ENCODE measurements at regions not wholly inside any gene's neighbourhood (a gene's known extent, or its start where the extent isn't known, plus 50 kb on each side); places are given as distances from the start of the nearest gene placed in this dataset.

DNA sequence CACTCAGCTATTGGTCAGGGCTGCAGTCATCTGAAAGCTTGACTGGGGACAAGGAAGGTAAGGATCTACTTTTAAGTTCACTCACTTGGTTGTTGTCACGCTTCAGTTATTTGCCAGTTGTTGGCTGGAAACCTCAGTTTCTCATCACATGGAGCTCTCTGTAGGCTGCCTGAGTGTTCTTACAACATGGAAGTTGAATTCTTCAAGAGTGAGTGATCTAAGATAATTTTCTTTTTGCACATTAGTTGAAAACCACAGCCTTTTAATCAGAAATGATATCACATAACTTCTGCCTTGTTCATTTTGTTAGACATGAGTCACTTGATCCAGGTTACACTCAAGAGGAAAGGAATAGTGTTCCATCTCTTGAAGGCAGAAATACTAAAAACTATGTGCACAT lies 552.7 kb downstream of the RAPGEF2 start:
- Histone ChIP-seq H3K36me3 (no peaks in the 10 kb centered on the region), H3K4me1 (no peaks in the 10 kb centered on the region), H3K4me3 (no peak overlapping the region), H3K27me3 (no peaks in the 10 kb centered on the region), H3K9me3 (no peaks in the 10 kb centered on the region), H3K27ac (no peak overlapping the region)
- WGBS, 2 donors = 42 to 47% methylated on average over 1 of the region's 1 CpG
- no peak for ATAC-seq (ENCODE audit: low FRiP score in 2 of 2)
- TF ChIP-seq, protein P1, sequence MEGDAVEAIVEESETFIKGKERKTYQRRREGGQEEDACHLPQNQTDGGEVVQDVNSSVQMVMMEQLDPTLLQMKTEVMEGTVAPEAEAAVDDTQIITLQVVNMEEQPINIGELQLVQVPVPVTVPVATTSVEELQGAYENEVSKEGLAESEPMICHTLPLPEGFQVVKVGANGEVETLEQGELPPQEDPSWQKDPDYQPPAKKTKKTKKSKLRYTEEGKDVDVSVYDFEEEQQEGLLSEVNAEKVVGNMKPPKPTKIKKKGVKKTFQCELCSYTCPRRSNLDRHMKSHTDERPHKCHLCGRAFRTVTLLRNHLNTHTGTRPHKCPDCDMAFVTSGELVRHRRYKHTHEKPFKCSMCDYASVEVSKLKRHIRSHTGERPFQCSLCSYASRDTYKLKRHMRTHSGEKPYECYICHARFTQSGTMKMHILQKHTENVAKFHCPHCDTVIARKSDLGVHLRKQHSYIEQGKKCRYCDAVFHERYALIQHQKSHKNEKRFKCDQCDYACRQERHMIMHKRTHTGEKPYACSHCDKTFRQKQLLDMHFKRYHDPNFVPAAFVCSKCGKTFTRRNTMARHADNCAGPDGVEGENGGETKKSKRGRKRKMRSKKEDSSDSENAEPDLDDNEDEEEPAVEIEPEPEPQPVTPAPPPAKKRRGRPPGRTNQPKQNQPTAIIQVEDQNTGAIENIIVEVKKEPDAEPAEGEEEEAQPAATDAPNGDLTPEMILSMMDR (IDR thresholded peaks at IDR 0.05) = no peak
- TF ChIP-seq EP300 (IDR thresholded peaks at IDR 0.05) (no peak), POLR2A (IDR thresholded peaks at IDR 0.05) (no peak), POLR2AphosphoS5 (IDR thresholded peaks at IDR 0.05) (no peak)
- no peak for DNase-seq

DNA sequence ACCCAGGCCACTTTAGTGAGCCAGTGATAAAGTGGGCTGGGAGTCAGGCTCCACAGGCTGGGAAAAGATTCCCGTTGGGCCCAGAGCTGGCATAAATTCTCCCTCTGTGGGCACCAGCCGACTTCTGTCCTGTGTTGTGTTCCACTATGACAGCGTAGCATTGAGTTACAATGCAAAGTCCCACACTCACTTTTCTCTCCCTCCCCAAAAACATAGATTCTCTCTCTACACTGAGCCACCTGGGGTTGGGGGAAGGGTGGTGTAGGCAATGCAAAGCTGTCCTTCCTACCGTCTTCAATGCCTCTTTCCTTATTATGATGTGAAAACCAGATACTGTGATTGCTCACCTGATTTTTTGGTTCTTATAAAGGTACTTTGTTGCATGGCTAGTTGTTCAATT lies 566.2 kb downstream of the RAPGEF2 start:
- Histone ChIP-seq H3K36me3 (no peaks in the 10 kb centered on the region), H3K4me1 (no peaks in the 10 kb centered on the region), H3K27ac (no peak overlapping the region), H3K9me3 (no peaks in the 10 kb centered on the region), H3K4me3 (no peak overlapping the region), H3K27me3 (no peaks in the 10 kb centered on the region)
- ATAC-seq (ENCODE audit: low FRiP score in 2 of 2) (no peak), DNase-seq (no peak)
- TF ChIP-seq, protein P1 (IDR thresholded peaks at IDR 0.05) = no peak
- TF ChIP-seq POLR2A (IDR thresholded peaks at IDR 0.05) (no peak), EP300 (IDR thresholded peaks at IDR 0.05) (no peak), POLR2AphosphoS5 (IDR thresholded peaks at IDR 0.05) (no peak)
- 77 to 82% methylated on average over 3 to 4 of the region's 4 CpGs for WGBS, 2 donors

DNA sequence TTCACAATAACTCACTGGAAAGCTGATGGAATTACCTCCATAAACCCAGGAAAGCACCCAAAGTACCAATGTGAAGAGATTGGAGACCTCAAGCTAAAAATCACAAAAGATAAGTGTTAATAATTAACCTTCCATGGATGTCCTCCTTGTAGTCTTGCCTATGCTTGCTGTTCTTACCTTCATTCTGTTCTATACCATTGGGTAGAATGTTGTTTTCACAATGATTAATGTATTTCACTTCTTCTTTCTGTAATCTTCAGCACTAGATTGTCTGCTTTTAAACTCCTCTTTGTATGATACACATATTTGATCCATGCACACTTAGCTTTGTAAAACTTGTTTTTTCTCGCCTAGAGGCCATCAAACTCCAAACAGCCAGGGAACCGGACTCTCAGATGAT lies 570.3 kb downstream of the RAPGEF2 start:
- Histone ChIP-seq H3K4me3 (no peak overlapping the region), H3K27ac (no peak overlapping the region), H3K4me1 (no peaks in the 10 kb centered on the region), H3K9me3 (no peaks in the 10 kb centered on the region), H3K36me3 (no peaks in the 10 kb centered on the region), H3K27me3 (no peaks in the 10 kb centered on the region)
- 42 to 68% methylated on average over 2 of the region's 2 CpGs for WGBS, 2 donors
- no peak for ATAC-seq (ENCODE audit: low FRiP score in 2 of 2)
- DNase-seq = no peak
- TF ChIP-seq POLR2A (IDR thresholded peaks at IDR 0.05) (no peak), POLR2AphosphoS5 (IDR thresholded peaks at IDR 0.05) (no peak)

DNA sequence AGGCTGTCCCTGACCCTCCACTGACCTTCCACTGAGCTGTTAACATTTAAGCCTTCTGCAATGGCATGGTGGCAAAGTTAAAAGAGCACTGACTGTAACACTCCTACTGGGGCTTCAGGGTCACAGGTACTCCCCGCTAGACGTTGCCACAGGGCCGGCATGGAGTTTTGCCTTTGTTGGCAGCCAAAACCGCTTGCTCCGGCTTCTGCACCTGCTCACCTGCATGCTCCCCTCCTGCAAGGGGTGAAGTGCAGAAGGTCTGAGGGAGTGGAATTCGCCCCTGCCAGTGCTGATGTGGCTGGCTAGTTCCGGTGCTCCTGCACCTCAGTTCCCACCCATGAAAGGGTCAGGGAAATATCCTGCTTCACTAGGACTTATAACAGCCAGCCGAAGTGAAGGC lies 571.4 kb downstream of the RAPGEF2 start:
- DNase-seq (peak in 1 of 2 donors; percentile 7), ATAC-seq (ENCODE audit: low FRiP score in 2 of 2) (no peak)

DNA sequence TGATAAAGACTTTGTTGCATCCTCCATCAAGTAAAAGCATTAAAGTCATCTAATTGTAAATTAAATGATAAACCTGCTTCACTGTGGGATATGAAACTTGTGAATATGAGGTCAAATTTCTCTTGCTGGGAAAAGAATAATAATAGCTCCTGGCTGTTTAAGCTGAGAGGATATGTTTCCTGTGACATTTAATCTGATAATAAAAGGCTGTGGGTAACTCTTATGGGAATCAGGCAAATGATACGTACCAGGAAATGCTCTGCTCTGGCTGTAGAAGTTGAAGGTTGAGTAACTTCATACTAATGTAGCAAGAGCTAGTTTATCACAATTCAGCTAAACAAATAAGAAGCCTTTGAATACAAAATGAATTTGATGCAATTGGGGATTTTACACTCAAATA lies 574.6 kb downstream of the RAPGEF2 start:
- ATAC-seq (ENCODE audit: low FRiP score in 2 of 2) = no peak
- no peaks in the 10 kb centered on the region for H3K4me1 ChIP-seq
- no peaks in the 10 kb centered on the region for H3K27me3 ChIP-seq
- TF ChIP-seq POLR2A (IDR thresholded peaks at IDR 0.05) = no peak
- TF ChIP-seq EP300 (IDR thresholded peaks at IDR 0.05) = no peak
- TF ChIP-seq, protein P1 (IDR thresholded peaks at IDR 0.05) = no peak
- TF ChIP-seq POLR2AphosphoS5 (IDR thresholded peaks at IDR 0.05) = no peak
- WGBS, 2 donors = 38 to 45% methylated on average over 1 of the region's 1 CpG
- no peak for DNase-seq
- H3K36me3 ChIP-seq = no peaks in the 10 kb centered on the region
- H3K9me3 ChIP-seq = no peaks in the 10 kb centered on the region
- no peak overlapping the region for H3K27ac ChIP-seq
- H3K4me3 ChIP-seq = no peak overlapping the region

More for the DNA sequence above, 571.4 kb downstream of the RAPGEF2 start:
- Histone ChIP-seq H3K4me3 (no peak overlapping the region), H3K4me1 (no peaks in the 10 kb centered on the region), H3K36me3 (no peaks in the 10 kb centered on the region), H3K27me3 (no peaks in the 10 kb centered on the region), H3K9me3 (no peaks in the 10 kb centered on the region), H3K27ac (no peak overlapping the region)
- 88 to 98% methylated on average over 7 to 8 of the region's 8 CpGs for WGBS, 2 donors
- TF ChIP-seq, protein P1 (IDR thresholded peaks at IDR 0.05) = no peak
- TF ChIP-seq EP300 (IDR thresholded peaks at IDR 0.05) = no peak
- TF ChIP-seq POLR2AphosphoS5 (IDR thresholded peaks at IDR 0.05) = no peak
- no peak for TF ChIP-seq POLR2A (IDR thresholded peaks at IDR 0.05)

Data from upper lobe of left lung (tissue), 6 donors.